B cell (primary cell): ENCODE measurements at regions not wholly inside any gene's neighbourhood (a gene's known extent, or its start where the extent isn't known, plus 50 kb on each side); places are given as distances from the start of the nearest gene placed in this dataset.

Experiments
- CTCF ChIP-seq: fragments of 200-600 bp; IDR thresholded peaks from one replicate; pipeline ENCODE4 v1.8.0; 2022; ENCODE audit warnings: antibody characterized with exemption, mild to moderate bottlenecking
- EZH2 ChIP-seq: IDR thresholded peaks from 2 replicates; pipeline ENCODE4 v1.6.1; 2012; ENCODE audit warnings: borderline replicate concordance, low read depth, mild to moderate bottlenecking, moderate library complexity, low read length; ENCODE audit not compliant: insufficient read depth, poor library complexity, severe bottlenecking

- TF ChIP-seq CTCF (no peak), EZH2 (no peak)
Observed at GRCh38 chr1:30064547-30064946, 658.8 kb downstream of the MATN1 start.
